Endothelial cell of umbilical vein (primary cell): ENCODE measurements at regions not wholly inside any gene's neighbourhood (a gene's known extent, or its start where the extent isn't known, plus 50 kb on each side); places are given as distances from the start of the nearest gene placed in this dataset.
"Not testable (repeated sequence)": the region's sequence is repeated elsewhere in the genome, so short reads cannot be mapped to it uniquely, and the experiment has no call there.

ENCODE experiments used
- BruUV-seq: library from RNA; stranded (reverse); fragments of 400-500 nt; replicated peaks from 2 replicates; lab custom pipeline; 2021; lab: Mats Ljungman, UMichigan
- CTCF ChIA-PET: fragments of 300-600, 350-600 bp; sonication (Branson Sonifier 250); formaldehyde crosslinking; loops from one replicate; lab custom pipeline; 2021; ENCODE audit warnings: antibody characterized with exemption, inconsistent platforms; lab: Charles Lee
- POLR2A ChIA-PET: fragments of 300-600, 350-600 bp; sonication (Branson Sonifier 250); formaldehyde crosslinking; loops from one replicate; lab custom pipeline; 2021; ENCODE audit warnings: antibody characterized with exemption, inconsistent platforms; lab: Charles Lee
- DNase-seq: peaks from one replicate; pipeline ENCODE4 v3.0.0-alpha.2; 2011; ENCODE audit warnings: low read depth, low spot score
- FAIRE-seq: peaks from 2 replicates; lab custom pipeline; 2011; peaks lifted over from hg19 to GRCh38; lab: Jason Lieb, UNC
- H2AFZ ChIP-seq: 2 replicates; pipeline ENCODE4 v1.6.0; 2012; ENCODE audit warnings: low read depth, low read length, control low read depth, inconsistent platforms
- H3K27ac ChIP-seq: 2 replicates; pipeline ENCODE4 v1.5.1; 2011; ENCODE audit warnings: low read depth, mild to moderate bottlenecking, control low read depth, low read length, moderate library complexity; ENCODE audit not compliant: insufficient read depth
- H3K27me3 ChIP-seq, 2 experiments: 2 replicates each; pipeline versions ENCODE4 v1.6.0 to v1.6.1; 2011; ENCODE audit warnings: low read length in 2 of 2, mixed read lengths in 1 of 2; ENCODE audit not compliant: control insufficient read depth in 2 of 2, insufficient read depth in 2 of 2
- H3K36me3 ChIP-seq, 2 experiments: 2 replicates in 1 of 2; 3 replicates in 1 of 2; pipeline ENCODE4 v1.5.1; 2011; ENCODE audit warnings: low read length in 2 of 2, mild to moderate bottlenecking in 1 of 2, moderate library complexity in 1 of 2; ENCODE audit not compliant: control insufficient read depth in 2 of 2, insufficient read depth in 2 of 2; ENCODE audit errors: extremely low read depth in 1 of 2
- H3K4me1 ChIP-seq: 3 replicates; pipeline ENCODE4 v1.5.1; 2011; ENCODE audit warnings: mild to moderate bottlenecking, low read length; ENCODE audit not compliant: control insufficient read depth, insufficient read depth; ENCODE audit errors: extremely low read depth
- H3K4me2 ChIP-seq: 2 replicates; pipeline ENCODE4 v1.6.1; 2011; ENCODE audit warnings: low read length, control low read depth, mixed read lengths; ENCODE audit not compliant: insufficient read depth
- H3K4me3 ChIP-seq, 3 experiments: fragments of 200-600 bp in 1 of 3; sonication (generic), shearing (Covaris generic) in 1 of 3; replicated peaks in 1 of 3; 2 replicates each; pipeline ENCODE4 v1.5.1; 2011 to 2016; ENCODE audit warnings: control low read depth in 3 of 3, low read length in 3 of 3, mild to moderate bottlenecking in 2 of 3, inconsistent platforms in 1 of 3, low read depth in 1 of 3, moderate library complexity in 1 of 3; ENCODE audit not compliant: insufficient read depth in 1 of 3
- H3K79me2 ChIP-seq: 2 replicates; pipeline ENCODE4 v1.6.0; 2012; ENCODE audit warnings: low read length, inconsistent platforms; ENCODE audit not compliant: control insufficient read depth, insufficient read depth
- H3K9ac ChIP-seq: replicated peaks from 2 replicates; pipeline ENCODE3; 2011; ENCODE audit warnings: low read length, control low read depth; ENCODE audit not compliant: insufficient read depth; ENCODE audit errors: extremely low read depth
- H3K9me1 ChIP-seq: replicated peaks from 3 replicates; pipeline ENCODE4 v1.6.0; 2011; ENCODE audit warnings: mild to moderate bottlenecking, low read length; ENCODE audit not compliant: control insufficient read depth, insufficient read depth; ENCODE audit errors: extremely low read depth
- H3K9me3 ChIP-seq: replicated peaks from 2 replicates; pipeline ENCODE4 v1.5.1; 2012; ENCODE audit warnings: low read length, inconsistent platforms; ENCODE audit not compliant: control insufficient read depth, insufficient read depth
- H4K20me1 ChIP-seq: replicated peaks from 2 replicates; pipeline ENCODE3; 2011; ENCODE audit warnings: mild to moderate bottlenecking, low read length; ENCODE audit not compliant: control insufficient read depth, insufficient read depth; ENCODE audit errors: extremely low read depth
- CTCF ChIP-seq, 2 donors: IDR thresholded peaks; 1 replicate in 1 of 2; 2 replicates in 1 of 2; pipeline ENCODE4 v1.5.1; 2011; ENCODE audit warnings: low read length in 2 of 2, mild to moderate bottlenecking in 2 of 2, moderate library complexity in 2 of 2, control low read depth in 1 of 2, inconsistent platforms in 1 of 2, low read depth in 1 of 2; ENCODE audit not compliant: insufficient read depth in 1 of 2; ENCODE audit errors: extremely low read depth in 1 of 2
- EZH2 ChIP-seq: IDR thresholded peaks from 2 replicates; pipeline ENCODE4 v1.6.1; 2012; ENCODE audit warnings: borderline replicate concordance, low read depth, mild to moderate bottlenecking, moderate library complexity, low read length, inconsistent platforms; ENCODE audit not compliant: severe bottlenecking
- FOS ChIP-seq: IDR thresholded peaks from 2 replicates; pipeline ENCODE4 v1.6.1; 2011; ENCODE audit warnings: mild to moderate bottlenecking, low read length, moderate library complexity, borderline replicate concordance; ENCODE audit not compliant: insufficient read depth
- GATA2 ChIP-seq: IDR thresholded peaks from 2 replicates; pipeline ENCODE4 v1.7.0; 2011; ENCODE audit warnings: low read depth, mild to moderate bottlenecking, moderate library complexity, mixed read lengths, low read length; ENCODE audit not compliant: insufficient read length, insufficient read depth
- JUN ChIP-seq: IDR thresholded peaks from 2 replicates; pipeline ENCODE4 v1.6.1; 2011; ENCODE audit warnings: borderline replicate concordance, low read depth; ENCODE audit not compliant: insufficient read length, insufficient read depth
- MAX ChIP-seq: IDR thresholded peaks from 2 replicates; pipeline ENCODE4 v1.6.1; 2011; ENCODE audit not compliant: insufficient read depth, insufficient read length
- MYC ChIP-seq: IDR thresholded peaks from one replicate; pipeline ENCODE4 v1.6.1; 2011; ENCODE audit warnings: mild to moderate bottlenecking, low read depth, low read length
- POLR2A ChIP-seq: IDR thresholded peaks from 2 replicates; pipeline ENCODE4 v1.6.1; 2012; ENCODE audit warnings: low read depth, mild to moderate bottlenecking, control low read depth, low read length
- POLR2AphosphoS5 ChIP-seq: IDR thresholded peaks from 2 replicates; pipeline ENCODE4 v1.6.1; 2012; ENCODE audit warnings: low read depth, mild to moderate bottlenecking, control low read depth, low read length, moderate library complexity; ENCODE audit not compliant: insufficient read depth
- dilution Hi-C: fragments of 300-500 bp; cut with MboI; formaldehyde crosslinking; loops from one replicate; pipeline ENCODE4 v1.15.0; 2019; ENCODE audit warnings: low sequenced_read_pairs; ENCODE audit not compliant: extremely low pct_ligation_motif_present
- intact Hi-C: fragments of 100-400 bp; cut with micrococcal nuclease; formaldehyde crosslinking; loops from one replicate; pipeline ENCODE4 v1.10.0; 2022

GRCh38 chr4:159706704-159707103 lies 603.8 kb downstream of the RAPGEF2 start:
- POLR2A ChIA-PET = no interaction called here
- CTCF ChIA-PET = no interaction called here
- Histone ChIP-seq H3K9me3 (no peaks in the 10 kb centered on the region), H3K4me2 (no peak overlapping the region), H2AFZ (no peak overlapping the region), H3K79me2 (no peaks in the 10 kb centered on the region), H4K20me1 (no peaks in the 10 kb centered on the region), H3K9me1 (no peaks in the 10 kb centered on the region), H3K27ac (no peak overlapping the region), H3K4me3 (no peak overlapping the region), H3K9ac (no peak overlapping the region), H3K27me3 (no peaks in the 10 kb centered on the region), H3K4me1 (no peaks in the 10 kb centered on the region), H3K36me3 (no peaks in the 10 kb centered on the region)
- intact Hi-C loops (no loop called here), dilution Hi-C loops (no loop called here)
- TF ChIP-seq GATA2 = no peak
- TF ChIP-seq MYC = no peak
- no peak for TF ChIP-seq MAX
- TF ChIP-seq CTCF (IDR thresholded peaks at IDR 0.05; ENCODE audit: extremely low read depth in 1 of 2, insufficient read depth in 1 of 2, low read depth in 1 of 2, low read length in 2 of 2) = no peak
- TF ChIP-seq POLR2AphosphoS5 = no peak
- TF ChIP-seq JUN = no peak
- no peak for TF ChIP-seq EZH2
- TF ChIP-seq POLR2A = no peak
- TF ChIP-seq FOS = no peak
- no TSS peak for BruUV-seq
- FAIRE-seq (no peak), DNase-seq (no peak)

- H3K9ac ChIP-seq, H3K79me2 ChIP-seq, H3K4me2 ChIP-seq, H4K20me1 ChIP-seq, H2AFZ ChIP-seq, FAIRE-seq, H3K9me3 ChIP-seq, H3K4me1 ChIP-seq, H3K4me3 ChIP-seq, BruUV-seq, H3K9me1 ChIP-seq, CTCF ChIA-PET, H3K27me3 ChIP-seq, H3K36me3 ChIP-seq, POLR2A ChIA-PET, dilution Hi-C loops, H3K27ac ChIP-seq, intact Hi-C loops, DNase-seq: not testable (repeated sequence)
Measured at GRCh38 chr4:159715180-159715579, 612.3 kb downstream of the RAPGEF2 start.
